OCI-M1 (cell line): ENCODE measurements at regions not wholly inside any gene's neighbourhood (a gene's known extent, or its start where the extent isn't known, plus 50 kb on each side); places are given as distances from the start of the nearest gene placed in this dataset.

Source experiments
- DNase-seq: peaks from one replicate; lab custom pipeline; 2025; lab: John Stamatoyannopoulos, UW

DNA sequence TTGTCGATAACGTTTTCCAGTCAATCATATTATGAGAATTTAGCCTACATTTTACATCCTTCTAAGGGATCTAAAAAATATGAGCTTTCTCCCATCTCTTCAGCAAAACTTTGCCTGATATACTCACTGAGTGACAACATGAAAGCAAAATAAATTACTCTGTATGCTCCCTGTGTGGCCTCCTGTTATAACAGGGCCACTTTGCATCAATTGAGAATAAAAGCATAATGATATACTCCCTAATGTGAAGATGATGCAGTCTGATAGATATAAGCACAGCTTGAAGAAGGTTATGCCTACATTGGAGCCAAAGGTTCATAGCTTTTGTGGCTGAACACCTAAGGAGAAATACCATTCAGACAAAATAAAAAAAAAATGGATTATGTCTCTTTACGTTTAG, 561.3 kb upstream of the ZNF717 start:
- DNase-seq = no peak

- no peak for DNase-seq
Measured at GRCh38 chr3:76349715-76350480, 564.5 kb upstream of the ZNF717 start.

GRCh38 chr3:76352051-76352450, 566.7 kb upstream of the ZNF717 start:
- DNase-seq = peak; percentile 4

GRCh38 chr3:76352511-76353284, 567.3 kb upstream of the ZNF717 start:
- DNase-seq = no peak

DNA sequence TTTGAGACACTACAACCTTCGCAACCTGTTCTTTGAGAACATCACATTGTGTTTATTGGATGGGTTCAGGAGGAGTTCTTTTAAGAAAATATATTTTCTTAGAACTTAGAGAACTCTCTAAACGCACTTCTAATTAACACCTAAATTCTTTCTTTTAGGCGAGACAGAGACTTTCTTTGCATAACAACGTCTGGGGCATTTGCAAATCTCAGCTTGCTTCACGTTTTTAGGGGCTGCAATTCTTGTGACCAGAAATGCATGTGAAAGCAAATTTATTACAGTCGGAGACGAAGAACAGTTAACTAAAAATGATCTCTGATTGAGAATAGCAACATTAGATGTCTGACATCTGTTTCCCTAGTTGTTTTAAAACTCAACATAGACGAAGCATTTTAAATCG, 568.3 kb upstream of the ZNF717 start:
- no peak for DNase-seq

- DNase-seq = no peak
Measured at GRCh38 chr3:76361010-76361409, 575.7 kb upstream of the ZNF717 start.

DNA sequence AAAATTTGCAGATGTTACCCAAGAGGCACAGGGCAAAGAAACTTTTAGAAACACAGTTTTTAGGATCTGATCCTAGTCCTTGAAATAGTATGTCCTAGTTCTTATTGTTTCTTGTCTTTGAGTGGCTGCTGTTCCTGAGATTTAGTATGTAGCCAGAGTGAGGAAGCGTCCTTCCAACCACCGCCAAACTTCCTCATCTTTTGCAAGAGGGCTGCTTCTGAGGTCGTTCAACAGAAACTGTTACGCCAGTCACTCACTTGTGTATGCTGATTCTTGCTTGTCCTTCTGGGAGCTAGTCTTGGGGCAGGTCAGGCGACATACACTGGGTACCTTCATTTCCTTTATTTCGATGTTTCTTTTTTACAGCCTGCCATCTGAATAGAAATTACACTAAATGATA, 577.3 kb upstream of the ZNF717 start:
- DNase-seq = no peak

DNA sequence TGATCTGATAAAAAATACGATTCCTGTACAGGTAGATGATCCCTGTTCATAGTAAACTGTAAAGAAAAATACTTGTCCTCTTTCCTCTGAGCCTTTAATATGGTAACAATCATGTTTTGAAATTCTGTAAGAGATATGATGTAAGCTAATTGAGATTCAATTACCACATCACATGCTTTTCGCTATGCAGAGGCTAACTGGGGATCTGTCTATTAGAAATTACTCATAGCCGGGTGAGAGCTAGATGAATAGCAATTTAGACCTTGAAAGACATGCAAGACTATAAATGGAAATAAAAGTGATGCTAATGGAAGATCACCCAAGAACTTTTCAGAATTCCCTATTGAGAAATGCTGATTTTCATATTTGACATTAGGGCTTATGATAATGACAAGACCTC, 579.9 kb upstream of the ZNF717 start:
- DNase-seq = no peak

GRCh38 chr3:76367281-76367680, 581.9 kb upstream of the ZNF717 start:
- no peak for DNase-seq

- DNase-seq = peak; percentile 61
Measured at GRCh38 chr3:76369170-76369569, 583.8 kb upstream of the ZNF717 start.

DNA sequence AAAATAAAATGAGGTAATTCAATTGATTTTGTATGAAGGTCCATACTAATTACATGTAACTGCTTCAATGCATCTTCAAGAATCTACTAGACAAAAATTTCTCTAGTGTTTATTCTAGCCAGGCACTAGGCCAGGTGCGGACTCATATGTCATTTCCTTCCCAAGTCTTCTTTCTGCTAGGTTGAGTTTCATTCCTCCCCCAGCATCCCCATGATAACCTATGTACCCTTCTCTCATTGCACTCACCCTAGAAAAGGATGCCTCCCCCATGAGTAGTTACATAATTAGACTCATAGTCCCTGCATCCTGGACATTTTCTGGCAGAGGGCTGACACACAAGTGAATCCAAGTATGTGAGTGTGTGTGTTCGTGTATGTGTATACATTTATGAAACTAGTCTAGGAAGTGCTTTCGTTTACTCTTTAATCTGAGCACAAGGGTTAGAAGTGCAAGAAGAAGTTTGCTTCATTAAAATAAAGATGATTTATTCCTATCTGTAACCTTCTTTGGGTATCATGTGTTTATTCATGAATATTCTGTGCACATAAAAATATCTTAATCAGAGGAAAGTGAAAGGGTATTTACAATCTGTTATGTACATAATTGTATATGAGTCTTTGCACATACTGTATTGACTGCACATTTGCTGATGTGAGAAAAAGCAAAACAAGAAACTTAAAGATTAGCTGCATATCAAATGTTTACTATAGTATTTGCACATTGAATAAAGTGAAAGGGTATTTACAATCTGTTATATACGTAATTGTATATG, 585.6 kb upstream of the ZNF717 start:
- DNase-seq = no peak

DNA sequence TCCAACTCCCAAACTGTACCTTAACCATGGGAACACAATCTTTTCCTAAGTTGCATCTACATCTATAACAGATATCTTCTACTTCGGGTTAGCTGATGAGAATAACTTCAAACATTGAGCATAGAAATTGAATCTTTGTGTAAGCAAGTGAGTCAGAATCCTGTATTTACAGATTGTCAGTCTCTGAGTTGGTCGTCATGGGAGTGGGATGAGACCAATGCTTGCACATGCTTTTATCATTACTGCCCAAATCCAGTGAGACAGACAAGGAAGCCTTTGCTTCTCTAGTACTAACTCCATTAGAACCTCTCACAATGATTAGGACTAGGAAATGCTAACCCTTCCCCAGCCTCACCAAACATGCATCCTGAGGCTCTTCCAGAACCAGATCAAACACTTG, 587.1 kb upstream of the ZNF717 start:
- DNase-seq = no peak

DNA sequence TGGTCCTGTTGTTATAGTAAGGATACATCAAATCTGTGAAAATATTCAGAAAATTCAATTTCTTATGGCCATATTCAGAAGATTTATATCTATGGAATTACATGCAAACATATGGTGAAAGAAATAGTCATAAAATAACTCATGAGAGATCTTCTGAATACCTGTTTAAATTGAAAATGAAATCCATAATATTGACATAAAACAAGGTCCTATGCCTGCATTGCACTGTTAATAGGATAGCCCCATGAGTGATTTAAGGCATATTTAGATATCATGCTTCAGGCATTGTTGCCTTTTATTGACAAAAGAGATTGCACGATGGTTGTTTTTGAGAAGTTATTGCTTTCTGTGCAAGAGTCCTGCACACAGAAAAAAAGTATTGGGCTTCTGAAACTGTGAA, 591.7 kb upstream of the ZNF717 start:
- no peak for DNase-seq

DNA sequence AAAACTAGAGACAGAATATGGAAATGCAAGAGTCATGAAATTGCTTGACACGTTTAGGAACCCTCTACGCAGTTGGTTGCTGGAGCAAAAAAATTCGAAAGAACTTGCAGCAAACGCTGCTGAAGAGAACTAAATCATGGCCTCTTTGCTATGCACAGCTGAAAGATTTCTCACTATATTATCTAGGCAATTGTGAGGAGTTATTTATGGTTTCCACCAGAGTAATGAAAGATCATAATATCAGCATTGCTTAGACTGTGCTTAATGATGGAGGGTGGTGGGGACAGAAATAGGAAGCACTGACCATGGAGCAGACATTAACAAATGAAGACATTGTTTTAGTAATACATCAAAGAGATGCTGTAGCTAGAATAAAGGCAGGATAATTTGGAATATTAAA, 593.4 kb upstream of the ZNF717 start:
- no peak for DNase-seq

GRCh38 chr3:76383781-76384180, 598.4 kb upstream of the ZNF717 start:
- no peak for DNase-seq

DNA sequence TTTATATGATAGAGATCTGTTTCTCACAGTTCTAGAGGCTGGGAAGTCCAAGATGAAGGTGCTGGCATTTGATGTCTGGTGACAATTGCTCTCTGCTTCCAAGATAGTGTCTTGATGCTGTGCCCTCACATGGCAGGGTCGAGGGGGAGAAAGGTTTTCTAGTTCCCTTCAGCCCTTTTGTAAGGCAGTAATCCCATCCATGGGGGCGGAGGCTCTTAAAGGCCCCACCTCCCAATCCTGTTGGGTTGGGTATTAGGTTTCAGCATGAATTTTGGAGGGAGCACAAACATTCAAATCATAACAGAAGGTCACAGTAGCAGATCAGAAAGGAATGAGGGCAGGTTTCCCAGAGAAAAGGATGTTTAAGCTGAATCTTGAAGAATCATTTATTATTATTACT, 601.7 kb upstream of the ZNF717 start:
- no peak for DNase-seq

GRCh38 chr3:76400141-76400540, 614.8 kb upstream of the ZNF717 start:
- DNase-seq = peak; percentile 8

DNA sequence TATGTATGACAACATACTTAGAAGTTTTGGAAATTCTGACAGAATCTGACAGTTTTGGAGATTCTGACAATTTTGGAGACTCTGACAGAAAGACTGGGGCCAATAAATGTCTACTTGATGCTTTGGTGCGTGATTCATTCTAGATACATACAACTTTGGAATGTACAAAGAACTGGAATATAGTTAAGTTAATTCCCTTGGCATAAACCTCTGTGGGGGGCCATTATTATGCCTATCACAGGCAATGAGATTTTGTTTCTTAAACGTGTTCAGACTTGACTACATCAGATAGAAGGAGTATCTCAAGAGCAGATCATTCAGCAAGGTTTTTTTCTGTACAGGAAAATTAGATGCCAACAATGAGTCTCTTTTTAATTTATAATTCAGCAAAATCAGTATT, 617.6 kb upstream of the ZNF717 start:
- DNase-seq = no peak

GRCh38 chr3:76403556-76403955, 618.2 kb upstream of the ZNF717 start:
- no peak for DNase-seq

- DNase-seq = no peak
Measured at GRCh38 chr3:76405196-76405595, 619.8 kb upstream of the ZNF717 start.

- DNase-seq = no peak
Measured at GRCh38 chr3:76410762-76411281, 625.5 kb upstream of the ZNF717 start.

- DNase-seq = no peak
Measured at GRCh38 chr3:76415384-76415783, 624.5 kb upstream of the ROBO2 start.
